ENCODE measurements at regions not wholly inside any gene's neighbourhood (a gene's known extent, or its start where the extent isn't known, plus 50 kb on each side); places are given as distances from the start of the nearest gene placed in this dataset.

GRCh38 chr3:34837848-34838741 is 801.2 kb upstream of the ARPP21 start:
- H3K36me3 ChIP-seq: no peaks in the 10 kb centered on the region
- no peak overlapping the region for H3K4me3 ChIP-seq
- H3K27me3 ChIP-seq: no peaks in the 10 kb centered on the region
- intact Hi-C loops (cut with DNase I): no loop called here
- H3K27ac ChIP-seq: no peak overlapping the region
- no peaks in the 10 kb centered on the region for H3K9me3 ChIP-seq
- TF ChIP-seq CTCF (IDR thresholded peaks at IDR 0.05): no peak
- DNase-seq (ENCODE audit: low spot score in 2 of 2): no peak
- no peaks in the 10 kb centered on the region for H3K4me1 ChIP-seq

GRCh38 chr3:34842706-34843480 is 796.4 kb upstream of the ARPP21 start:
- intact Hi-C loops (cut with DNase I): no loop called here

GRCh38 chr3:34844323-34844620 is 795.1 kb upstream of the ARPP21 start:
- H3K27ac ChIP-seq: no peak overlapping the region
- H3K4me3 ChIP-seq: no peak overlapping the region
- no peak for DNase-seq (ENCODE audit: low spot score in 2 of 2)
- TF ChIP-seq CTCF (IDR thresholded peaks at IDR 0.05): no peak
- intact Hi-C loops (cut with DNase I): no loop called here
- no peaks in the 10 kb centered on the region for H3K9me3 ChIP-seq
- H3K27me3 ChIP-seq: no peaks in the 10 kb centered on the region
- H3K36me3 ChIP-seq: no peaks in the 10 kb centered on the region
- H3K4me1 ChIP-seq: no peaks in the 10 kb centered on the region

More at GRCh38 chr3:34842706-34843480, 796.4 kb upstream of the ARPP21 start:
- Histone ChIP-seq H3K27me3 (no peaks in the 10 kb centered on the region), H3K27ac (no peak overlapping the region), H3K4me1 (no peaks in the 10 kb centered on the region), H3K36me3 (no peaks in the 10 kb centered on the region), H3K9me3 (no peaks in the 10 kb centered on the region), H3K4me3 (no peak overlapping the region)
- TF ChIP-seq CTCF (IDR thresholded peaks at IDR 0.05): no peak
- DNase-seq (ENCODE audit: low spot score in 2 of 2): no peak

- intact Hi-C loops (cut with DNase I): no loop called here
- Histone ChIP-seq H3K4me1 (no peaks in the 10 kb centered on the region), H3K9me3 (no peaks in the 10 kb centered on the region), H3K4me3 (no peak overlapping the region), H3K27me3 (no peaks in the 10 kb centered on the region), H3K27ac (no peak overlapping the region), H3K36me3 (no peaks in the 10 kb centered on the region)
- no peak for TF ChIP-seq CTCF (IDR thresholded peaks at IDR 0.05)
- DNase-seq (ENCODE audit: low spot score in 2 of 2): no peak
Measured at GRCh38 chr3:34851137-34851536, 788.2 kb upstream of the ARPP21 start.

- H3K4me1 ChIP-seq: no peaks in the 10 kb centered on the region
- no peak overlapping the region for H3K27ac ChIP-seq
- no peak for TF ChIP-seq CTCF (IDR thresholded peaks at IDR 0.05)
- no peaks in the 10 kb centered on the region for H3K27me3 ChIP-seq
- intact Hi-C loops (cut with DNase I): no loop called here
- DNase-seq (ENCODE audit: low spot score in 2 of 2): no peak
- no peaks in the 10 kb centered on the region for H3K9me3 ChIP-seq
- H3K36me3 ChIP-seq: no peaks in the 10 kb centered on the region
- H3K4me3 ChIP-seq: no peak overlapping the region
Measured at GRCh38 chr3:34852844-34853439, 786.4 kb upstream of the ARPP21 start.

Measured in ascending aorta (tissue), 2 donors.